Vagina (tissue), 2 donors: ENCODE measurements at regions not wholly inside any gene's neighbourhood (a gene's known extent, or its start where the extent isn't known, plus 50 kb on each side); places are given as distances from the start of the nearest gene placed in this dataset.

Experiments
- POLR2A ChIP-seq, 2 donors: fragments of 450-650 bp; IDR thresholded peaks; one replicate each; pipeline ENCODE4 v1.6.1; 2017; ENCODE audit warnings: antibody characterized with exemption in 2 of 2, mild to moderate bottlenecking in 2 of 2, moderate library complexity in 2 of 2
- POLR2AphosphoS5 ChIP-seq, 2 donors: sonication (generic); formaldehyde crosslinking; IDR thresholded peaks; one replicate each; pipeline ENCODE4 v1.9.0; 2017; ENCODE audit warnings: antibody characterized with exemption in 2 of 2, mild to moderate bottlenecking in 2 of 2, low read depth in 1 of 2; ENCODE audit not compliant: insufficient read depth in 1 of 2
- TF ChIP-seq, protein P1 (sequence below), 3 experiments: fragments of 450-650 bp in 2 of 3; fragments of 200-600 bp in 1 of 3; sonication (generic) in 1 of 3; IDR thresholded peaks; one replicate each; pipeline ENCODE4 v1.5.1; 2017 to 2019; ENCODE audit warnings: antibody characterized with exemption in 3 of 3, mild to moderate bottlenecking in 2 of 3, moderate library complexity in 2 of 3

DNA sequence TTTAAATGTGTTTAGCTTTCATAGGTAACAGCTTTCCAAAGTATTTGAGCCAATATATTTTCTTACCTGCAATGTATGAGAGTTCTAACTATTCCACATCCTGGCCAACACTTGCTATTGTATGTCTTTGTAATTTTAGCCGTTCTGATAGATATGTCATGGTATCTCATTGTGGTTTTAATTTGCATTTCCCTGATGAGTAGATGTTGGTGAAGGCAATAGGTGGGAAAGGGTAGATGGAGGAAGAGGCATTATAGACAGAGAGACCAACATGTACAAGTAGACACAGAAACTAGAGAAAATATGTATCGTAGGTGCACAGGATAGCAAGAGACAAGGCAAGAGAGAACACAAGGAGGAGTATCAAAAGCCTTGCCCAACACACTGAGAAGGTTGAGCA, 54.8 kb upstream of the CCDC71L start:
- no peak for TF ChIP-seq POLR2AphosphoS5 (IDR thresholded peaks at IDR 0.05; ENCODE audit: insufficient read depth in 1 of 2, low read depth in 1 of 2)
- TF ChIP-seq, protein P1, sequence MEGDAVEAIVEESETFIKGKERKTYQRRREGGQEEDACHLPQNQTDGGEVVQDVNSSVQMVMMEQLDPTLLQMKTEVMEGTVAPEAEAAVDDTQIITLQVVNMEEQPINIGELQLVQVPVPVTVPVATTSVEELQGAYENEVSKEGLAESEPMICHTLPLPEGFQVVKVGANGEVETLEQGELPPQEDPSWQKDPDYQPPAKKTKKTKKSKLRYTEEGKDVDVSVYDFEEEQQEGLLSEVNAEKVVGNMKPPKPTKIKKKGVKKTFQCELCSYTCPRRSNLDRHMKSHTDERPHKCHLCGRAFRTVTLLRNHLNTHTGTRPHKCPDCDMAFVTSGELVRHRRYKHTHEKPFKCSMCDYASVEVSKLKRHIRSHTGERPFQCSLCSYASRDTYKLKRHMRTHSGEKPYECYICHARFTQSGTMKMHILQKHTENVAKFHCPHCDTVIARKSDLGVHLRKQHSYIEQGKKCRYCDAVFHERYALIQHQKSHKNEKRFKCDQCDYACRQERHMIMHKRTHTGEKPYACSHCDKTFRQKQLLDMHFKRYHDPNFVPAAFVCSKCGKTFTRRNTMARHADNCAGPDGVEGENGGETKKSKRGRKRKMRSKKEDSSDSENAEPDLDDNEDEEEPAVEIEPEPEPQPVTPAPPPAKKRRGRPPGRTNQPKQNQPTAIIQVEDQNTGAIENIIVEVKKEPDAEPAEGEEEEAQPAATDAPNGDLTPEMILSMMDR (IDR thresholded peaks at IDR 0.05): no peak
- no peak for TF ChIP-seq POLR2A (IDR thresholded peaks at IDR 0.05)
